NCI-H1092 (cell line): ENCODE measurements at regions not wholly inside any gene's neighbourhood (a gene's known extent, or its start where the extent isn't known, plus 50 kb on each side); places are given as distances from the start of the nearest gene placed in this dataset.
"Not testable (repeated sequence)": the region's sequence is repeated elsewhere in the genome, so short reads cannot be mapped to it uniquely, and the experiment has no call there.

ENCODE experiments used
- DNase-seq: peaks from one replicate; lab custom pipeline; 2025; lab: John Stamatoyannopoulos, UW

DNA sequence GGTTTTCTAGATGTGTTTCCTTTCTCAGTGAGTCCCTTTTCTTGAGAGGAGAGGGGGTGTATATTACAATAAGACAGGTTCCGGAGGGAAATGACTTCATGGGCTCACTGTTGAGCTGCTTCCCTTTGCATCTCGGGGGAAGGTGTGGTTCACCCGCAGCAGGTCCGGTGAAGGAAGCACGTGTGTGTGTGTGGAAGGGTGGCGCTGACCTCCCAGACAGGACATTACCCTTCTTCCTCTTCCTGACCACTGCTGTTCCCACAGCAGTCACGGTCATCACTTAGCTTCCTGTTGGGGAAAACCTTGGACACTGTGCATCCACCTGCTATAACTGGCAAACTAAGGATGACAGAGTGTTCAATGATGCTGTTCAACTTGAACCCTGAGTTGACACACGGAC is 83.6 kb downstream of the PLEKHG1 start:
- no peak for DNase-seq

DNA sequence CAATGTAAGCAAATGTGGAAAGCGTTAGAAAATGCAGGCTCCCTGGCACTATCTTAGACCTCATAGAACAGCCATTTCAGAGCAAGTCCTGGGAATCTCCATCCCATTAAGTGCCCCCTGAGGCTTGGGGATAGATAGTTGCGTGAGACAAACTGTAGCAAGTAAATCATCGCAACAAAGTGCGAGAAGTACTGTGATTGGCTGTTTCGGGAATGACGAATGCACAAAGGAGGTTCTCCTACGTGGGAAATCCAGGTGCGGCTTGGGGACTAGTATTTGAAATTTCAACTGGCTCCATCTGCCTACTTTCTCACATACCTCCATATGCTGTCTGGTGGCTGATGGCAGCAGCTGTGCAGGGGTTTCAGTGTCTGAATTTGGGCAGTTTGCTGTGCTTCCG is 84.5 kb downstream of the PLEKHG1 start:
- no peak for DNase-seq

- DNase-seq: no peak
Measured at GRCh38 chr6:150684714-150685459, 85.2 kb downstream of the PLEKHG1 start.

- DNase-seq: peak; percentile 19
Measured at GRCh38 chr6:150685860-150686259, 86.2 kb downstream of the PLEKHG1 start.

DNA sequence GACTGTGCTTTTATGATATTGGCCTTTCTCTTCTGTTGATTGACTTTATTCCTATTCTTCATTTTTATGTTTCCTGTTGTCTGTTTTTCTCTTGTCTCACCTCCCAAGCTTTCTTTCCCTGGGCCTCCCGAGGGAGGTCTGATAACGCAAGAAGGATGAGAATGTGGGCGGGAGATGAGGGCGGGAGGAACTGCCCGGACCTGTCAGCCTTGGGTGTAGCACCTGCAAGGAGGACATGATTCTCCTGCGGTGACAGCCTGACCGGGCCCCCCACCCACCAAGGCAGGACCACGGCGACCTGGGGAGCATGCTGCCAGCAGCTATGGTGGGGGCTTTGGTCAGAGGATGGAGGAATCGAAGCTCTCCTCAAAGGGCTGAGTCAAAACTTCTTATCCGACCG is 86.9 kb downstream of the PLEKHG1 start:
- no peak for DNase-seq

DNA sequence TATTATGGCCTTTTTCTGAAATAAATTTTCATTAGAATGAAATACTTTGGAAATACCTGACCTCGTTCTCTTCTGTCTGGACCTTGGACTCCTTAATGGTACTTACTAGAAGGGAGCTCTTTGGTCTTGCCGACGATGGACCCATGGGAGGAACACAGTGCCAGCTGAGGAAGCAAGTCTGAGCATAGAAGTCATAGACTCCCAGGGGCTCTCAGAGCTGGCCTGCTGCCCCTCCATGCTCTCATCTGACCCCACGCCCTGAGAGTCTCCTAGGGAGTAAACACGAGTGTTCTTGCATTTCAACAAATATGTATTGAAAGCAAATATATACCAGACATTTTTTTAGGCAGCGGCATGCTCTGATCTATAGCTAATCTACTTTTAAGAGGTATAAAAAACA is 87.8 kb downstream of the PLEKHG1 start:
- no peak for DNase-seq

DNA sequence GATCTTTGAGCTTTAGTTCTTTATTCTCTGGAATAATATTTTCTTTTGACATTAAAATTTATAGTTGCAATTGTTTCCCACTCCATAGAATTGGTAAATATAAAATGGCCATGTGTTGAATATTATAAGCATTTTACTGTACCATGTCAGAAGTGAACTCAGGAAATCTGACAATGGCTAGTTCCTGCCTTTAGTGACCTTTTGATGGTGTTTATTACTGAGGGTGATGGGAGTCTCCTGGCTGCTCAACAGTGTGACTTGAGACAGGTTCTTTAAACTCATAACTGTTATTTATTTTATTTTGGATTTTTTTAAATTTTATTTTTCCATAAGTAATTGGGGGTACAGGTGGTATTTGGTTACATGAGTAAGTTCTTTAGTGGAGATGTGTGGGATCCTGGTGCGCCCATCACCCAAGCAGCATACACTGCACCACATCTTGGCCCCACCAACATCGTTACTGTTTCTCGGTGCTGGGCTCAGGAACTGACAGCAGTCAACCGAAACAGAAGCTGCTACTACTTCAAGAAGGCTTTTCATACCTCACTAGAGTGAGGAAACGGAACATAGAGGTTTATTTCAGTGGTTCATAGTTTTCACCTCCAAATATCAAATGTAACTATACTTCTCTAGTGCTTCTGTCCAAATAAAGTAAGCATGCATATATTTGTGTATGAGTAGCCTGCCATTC is 90.4 kb downstream of the PLEKHG1 start:
- no peak for DNase-seq

GRCh38 chr6:150690681-150691080 is 91.0 kb downstream of the PLEKHG1 start:
- no peak for DNase-seq

GRCh38 chr6:150691463-150691862 is 91.8 kb downstream of the PLEKHG1 start:
- DNase-seq: no peak

- DNase-seq: no peak
Measured at GRCh38 chr6:150692604-150693003, 92.9 kb downstream of the PLEKHG1 start.

- no peak for DNase-seq
Measured at GRCh38 chr6:150694889-150695288, 95.2 kb downstream of the PLEKHG1 start.

- DNase-seq: no peak
Measured at GRCh38 chr6:150695652-150696051, 96.0 kb downstream of the PLEKHG1 start.

- DNase-seq: no peak
Measured at GRCh38 chr6:150696190-150696589, 96.5 kb downstream of the PLEKHG1 start.

DNA sequence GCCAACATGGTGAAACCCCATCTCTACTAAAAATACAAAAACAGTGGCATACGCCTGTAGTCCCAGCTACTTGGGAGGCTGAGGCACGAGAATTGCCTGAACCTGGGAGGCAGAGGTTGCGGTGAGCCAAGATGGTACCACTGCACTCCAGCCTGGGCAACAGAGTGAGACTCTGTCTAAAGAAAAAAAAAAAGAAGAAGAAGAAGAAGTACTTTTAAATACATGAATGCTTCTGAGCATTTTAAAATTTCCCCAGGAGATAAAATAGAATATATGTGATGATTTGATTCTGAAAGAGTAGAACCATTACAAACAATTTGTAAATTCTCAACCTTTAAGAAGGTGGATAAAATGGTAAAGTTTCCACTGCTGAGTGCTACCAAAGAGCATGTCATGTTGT is 97.2 kb downstream of the PLEKHG1 start:
- DNase-seq: not testable (repeated sequence)

- no peak for DNase-seq
Measured at GRCh38 chr6:150697515-150697914, 97.8 kb downstream of the PLEKHG1 start.

- DNase-seq: no peak
Measured at GRCh38 chr6:150698391-150698790, 98.7 kb downstream of the PLEKHG1 start.

- DNase-seq: no peak
Measured at GRCh38 chr6:150702675-150703074, 103.0 kb downstream of the PLEKHG1 start.

GRCh38 chr6:150704447-150705192 is 104.9 kb downstream of the PLEKHG1 start:
- no peak for DNase-seq

DNA sequence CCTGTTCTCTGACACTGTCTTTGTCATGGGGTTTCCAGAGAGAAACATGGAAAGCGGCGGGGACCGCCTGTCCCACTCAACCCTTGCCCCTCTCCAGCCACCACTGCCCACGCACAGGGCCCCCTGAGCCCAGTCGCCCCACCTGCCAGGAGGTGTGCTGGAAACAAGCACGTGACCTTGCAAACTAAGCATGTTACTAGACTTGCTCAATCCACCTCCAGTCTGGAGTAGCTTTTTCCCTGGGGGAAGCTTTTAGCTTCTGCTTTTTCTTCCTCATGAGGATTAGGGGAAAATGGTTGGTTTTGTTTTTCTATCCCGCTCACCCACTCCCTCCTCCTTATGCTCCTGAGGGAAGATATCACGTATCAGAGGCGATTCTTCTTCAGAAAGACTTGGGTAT is 105.7 kb downstream of the PLEKHG1 start:
- no peak for DNase-seq

DNA sequence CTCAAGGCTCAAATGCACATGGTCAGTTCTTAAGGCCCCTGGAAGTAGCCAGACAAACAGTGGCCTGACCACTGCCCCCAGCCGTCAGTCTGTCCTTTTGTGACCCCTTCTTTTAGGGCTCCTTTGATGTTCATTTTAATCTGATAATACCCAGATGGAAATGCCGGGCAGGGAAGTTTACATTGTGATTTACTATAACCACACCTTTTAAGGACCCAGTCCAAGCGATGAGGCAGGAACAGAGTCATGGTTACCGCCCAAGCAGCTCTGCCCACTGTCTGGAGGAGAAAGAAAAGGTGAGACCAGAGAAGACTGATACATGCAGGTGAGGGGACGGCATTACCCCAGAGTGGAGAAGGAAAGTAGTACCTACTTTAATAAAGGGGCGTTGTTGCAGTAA is 110.6 kb downstream of the PLEKHG1 start:
- DNase-seq: no peak

GRCh38 chr6:150711061-150711460 is 111.4 kb downstream of the PLEKHG1 start:
- no peak for DNase-seq

DNA sequence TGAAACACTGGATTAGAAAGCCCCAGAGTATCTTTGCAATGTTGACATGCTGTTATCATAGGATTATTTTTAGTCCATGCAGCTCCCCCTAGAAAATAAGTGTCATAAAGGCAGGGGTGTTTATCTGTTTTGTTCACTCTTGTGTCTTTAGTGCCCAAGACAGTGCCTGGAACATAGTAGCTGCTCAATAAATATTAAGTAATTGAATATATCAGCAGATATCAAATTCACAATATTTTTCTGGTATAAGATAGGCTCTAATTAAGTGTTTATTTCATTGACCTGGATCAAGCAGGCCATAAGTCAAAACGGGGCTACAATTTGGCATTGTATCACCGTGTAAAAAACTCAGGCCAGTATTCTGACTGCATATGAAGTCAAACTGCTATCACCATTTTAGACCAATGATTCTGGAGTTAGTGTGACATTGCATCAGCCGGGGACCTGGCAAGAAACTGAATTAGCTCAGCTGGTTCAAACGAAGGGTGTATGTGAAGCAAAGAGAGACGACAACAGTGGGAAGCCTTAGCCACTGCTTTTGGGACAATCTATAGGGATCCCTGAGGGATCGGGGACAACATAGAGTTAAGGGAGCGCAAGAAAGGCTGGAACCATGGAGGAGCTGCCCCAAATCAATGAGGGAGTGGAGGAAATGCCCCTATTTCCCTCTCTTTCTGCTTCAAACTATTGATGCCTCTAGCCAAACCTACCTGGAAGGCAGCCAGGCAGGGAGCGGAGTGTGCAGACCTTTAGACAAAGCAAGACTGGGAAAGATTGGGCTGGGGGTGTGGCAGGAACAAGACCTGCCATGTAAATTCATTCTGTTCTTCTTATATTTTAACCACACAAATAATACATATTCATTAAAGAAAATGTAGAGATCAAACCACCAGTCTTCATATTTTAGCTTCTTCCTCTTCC is 112.2 kb downstream of the PLEKHG1 start:
- DNase-seq: no peak
